ENCODE measurements at regions not wholly inside any gene's neighbourhood (a gene's known extent, or its start where the extent isn't known, plus 50 kb on each side); places are given as distances from the start of the nearest gene placed in this dataset.

- no peak overlapping the region for H3K27ac Mint-ChIP-seq
- DNase-seq: no peak
- H3K4me1 Mint-ChIP-seq (ENCODE audit: low read depth): no peaks in the 10 kb centered on the region
- intact Hi-C loops (cut with micrococcal nuclease): no loop called here
- no peaks in the 10 kb centered on the region for H3K36me3 Mint-ChIP-seq
- ChIA-PET CTCF (no interaction called here), POLR2A (no interaction called here)
- no peaks in the 10 kb centered on the region for H3K9me3 Mint-ChIP-seq
- H3K4me3 Mint-ChIP-seq: no peak overlapping the region
- H3K27me3 Mint-ChIP-seq: no peaks in the 10 kb centered on the region
Observed at GRCh38 chr12:25308756-25309155, 58.0 kb upstream of the KRAS start.

GRCh38 chr12:25307818-25308217 is 57.1 kb upstream of the KRAS start:
- no peaks in the 10 kb centered on the region for H3K9me3 Mint-ChIP-seq
- intact Hi-C loops (cut with micrococcal nuclease): no loop called here
- no peak overlapping the region for H3K4me3 Mint-ChIP-seq
- H3K27ac Mint-ChIP-seq: no peak overlapping the region
- CTCF ChIA-PET: interaction anchor here (0.6 kb wide), 1 partner anchor 66 kb away, joined by 3 read pairs; no protein-coding TSS in a partner anchor
- H3K4me1 Mint-ChIP-seq (ENCODE audit: low read depth): no peaks in the 10 kb centered on the region
- H3K36me3 Mint-ChIP-seq: no peaks in the 10 kb centered on the region
- no peak for DNase-seq
- POLR2A ChIA-PET: no interaction called here
- H3K27me3 Mint-ChIP-seq: peaks cover 4% of the 10 kb centered on the region

GRCh38 chr12:25301798-25302197 is 51.1 kb upstream of the KRAS start:
- DNase-seq: no peak
- no peaks in the 10 kb centered on the region for H3K36me3 Mint-ChIP-seq
- intact Hi-C loops (cut with micrococcal nuclease): no loop called here
- H3K9me3 Mint-ChIP-seq: no peaks in the 10 kb centered on the region
- ChIA-PET POLR2A (no interaction called here), CTCF (interaction anchor here (1.2 kb wide), 1 partner anchor 9 kb away, joined by 3 read pairs; no protein-coding TSS in a partner anchor)
- peaks cover 4% of the 10 kb centered on the region for H3K27me3 Mint-ChIP-seq
- H3K4me1 Mint-ChIP-seq (ENCODE audit: low read depth): no peaks in the 10 kb centered on the region
- no peak overlapping the region for H3K27ac Mint-ChIP-seq
- H3K4me3 Mint-ChIP-seq: no peak overlapping the region

Measured in activated CD4-positive, alpha-beta memory T cell treated with anti-CD3 and anti-CD28 coated beads for 36 hours (primary cell).